ENCODE measurements at regions not wholly inside any gene's neighbourhood (a gene's known extent, or its start where the extent isn't known, plus 50 kb on each side); places are given as distances from the start of the nearest gene placed in this dataset.

DNA sequence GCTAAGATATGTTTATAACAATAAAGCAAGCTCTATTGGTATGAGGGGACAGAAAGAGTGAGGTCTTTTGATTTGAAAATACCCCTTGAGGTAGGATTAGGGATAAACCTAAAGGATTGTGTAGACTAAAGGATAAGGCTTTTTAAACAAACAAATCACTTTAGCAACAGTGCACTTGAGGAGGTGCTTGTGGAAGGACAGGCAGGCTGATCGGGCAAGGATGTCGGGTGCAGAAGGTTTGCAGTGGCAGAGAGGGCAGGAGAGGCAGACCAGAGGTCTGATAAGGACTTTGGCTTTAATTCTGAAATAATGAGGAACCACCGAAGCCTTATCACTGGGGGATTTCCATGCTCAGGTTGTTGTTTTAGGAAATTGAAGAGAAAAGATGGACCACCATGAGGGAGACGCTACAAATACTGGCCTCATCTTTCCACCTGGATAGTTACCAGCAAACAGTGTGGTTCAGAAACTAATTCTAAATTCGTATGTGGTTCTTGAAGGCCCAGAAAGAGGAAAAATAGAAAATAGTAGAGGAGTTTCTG is 119.5 kb upstream of the KLF6 start:
- DNase-seq: no peak
- Histone ChIP-seq H3K36me3 (no peaks in the 10 kb centered on the region), H3K4me3 (no peak overlapping the region), H3K27ac (replicated peaks) (no peak overlapping the region), H3K9me3 (replicated peaks) (peaks cover 12% of the 10 kb centered on the region), H3K27me3 (ENCODE audit: low read depth) (no peaks in the 10 kb centered on the region), H3K4me1 (peaks cover 18% of the 10 kb centered on the region)
- TF ChIP-seq, protein P1, sequence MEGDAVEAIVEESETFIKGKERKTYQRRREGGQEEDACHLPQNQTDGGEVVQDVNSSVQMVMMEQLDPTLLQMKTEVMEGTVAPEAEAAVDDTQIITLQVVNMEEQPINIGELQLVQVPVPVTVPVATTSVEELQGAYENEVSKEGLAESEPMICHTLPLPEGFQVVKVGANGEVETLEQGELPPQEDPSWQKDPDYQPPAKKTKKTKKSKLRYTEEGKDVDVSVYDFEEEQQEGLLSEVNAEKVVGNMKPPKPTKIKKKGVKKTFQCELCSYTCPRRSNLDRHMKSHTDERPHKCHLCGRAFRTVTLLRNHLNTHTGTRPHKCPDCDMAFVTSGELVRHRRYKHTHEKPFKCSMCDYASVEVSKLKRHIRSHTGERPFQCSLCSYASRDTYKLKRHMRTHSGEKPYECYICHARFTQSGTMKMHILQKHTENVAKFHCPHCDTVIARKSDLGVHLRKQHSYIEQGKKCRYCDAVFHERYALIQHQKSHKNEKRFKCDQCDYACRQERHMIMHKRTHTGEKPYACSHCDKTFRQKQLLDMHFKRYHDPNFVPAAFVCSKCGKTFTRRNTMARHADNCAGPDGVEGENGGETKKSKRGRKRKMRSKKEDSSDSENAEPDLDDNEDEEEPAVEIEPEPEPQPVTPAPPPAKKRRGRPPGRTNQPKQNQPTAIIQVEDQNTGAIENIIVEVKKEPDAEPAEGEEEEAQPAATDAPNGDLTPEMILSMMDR (IDR thresholded peaks at IDR 0.05; ENCODE audit: borderline replicate concordance): no peak
- intact Hi-C loops (cut with micrococcal nuclease): no loop called here

DNA sequence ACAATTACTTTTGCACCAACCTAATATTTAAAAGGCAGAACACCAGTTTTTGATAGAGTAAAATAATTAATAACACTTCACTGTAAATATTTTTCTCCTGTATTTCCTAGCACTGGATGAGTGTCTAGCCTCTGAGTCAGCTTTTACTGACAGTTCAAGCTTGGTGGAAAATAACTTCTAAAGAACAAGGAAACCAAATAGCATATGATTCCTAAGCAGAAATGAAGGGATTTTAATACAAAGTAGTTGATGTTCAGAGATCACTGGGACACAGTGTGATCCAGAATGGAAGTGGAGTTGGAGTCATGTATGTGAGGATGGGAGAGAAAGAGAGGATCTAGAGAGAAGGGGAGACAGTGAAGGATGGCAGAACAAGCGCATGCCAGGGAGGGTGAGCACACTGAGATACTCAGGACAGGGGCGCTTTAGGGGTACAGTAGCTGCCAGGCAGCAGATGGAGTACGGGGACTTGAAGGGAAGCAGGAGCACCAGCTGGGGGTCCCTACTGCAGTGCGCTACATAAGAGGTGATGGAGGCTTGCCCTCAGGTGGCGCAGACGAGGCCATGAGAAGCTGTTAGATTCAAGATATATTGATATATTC is 117.9 kb upstream of the KLF6 start:
- H3K4me1 ChIP-seq: peaks cover 18% of the 10 kb centered on the region
- no peaks in the 10 kb centered on the region for H3K27me3 ChIP-seq (ENCODE audit: low read depth)
- intact Hi-C loops (cut with micrococcal nuclease): no loop called here
- H3K27ac ChIP-seq (replicated peaks): peak overlapping the region; percentile 59
- DNase-seq: no peak
- H3K4me3 ChIP-seq: no peak overlapping the region
- no peaks in the 10 kb centered on the region for H3K36me3 ChIP-seq
- TF ChIP-seq, protein P1 (IDR thresholded peaks at IDR 0.05; ENCODE audit: borderline replicate concordance): no peak
- H3K9me3 ChIP-seq (replicated peaks): peaks cover 12% of the 10 kb centered on the region

DNA sequence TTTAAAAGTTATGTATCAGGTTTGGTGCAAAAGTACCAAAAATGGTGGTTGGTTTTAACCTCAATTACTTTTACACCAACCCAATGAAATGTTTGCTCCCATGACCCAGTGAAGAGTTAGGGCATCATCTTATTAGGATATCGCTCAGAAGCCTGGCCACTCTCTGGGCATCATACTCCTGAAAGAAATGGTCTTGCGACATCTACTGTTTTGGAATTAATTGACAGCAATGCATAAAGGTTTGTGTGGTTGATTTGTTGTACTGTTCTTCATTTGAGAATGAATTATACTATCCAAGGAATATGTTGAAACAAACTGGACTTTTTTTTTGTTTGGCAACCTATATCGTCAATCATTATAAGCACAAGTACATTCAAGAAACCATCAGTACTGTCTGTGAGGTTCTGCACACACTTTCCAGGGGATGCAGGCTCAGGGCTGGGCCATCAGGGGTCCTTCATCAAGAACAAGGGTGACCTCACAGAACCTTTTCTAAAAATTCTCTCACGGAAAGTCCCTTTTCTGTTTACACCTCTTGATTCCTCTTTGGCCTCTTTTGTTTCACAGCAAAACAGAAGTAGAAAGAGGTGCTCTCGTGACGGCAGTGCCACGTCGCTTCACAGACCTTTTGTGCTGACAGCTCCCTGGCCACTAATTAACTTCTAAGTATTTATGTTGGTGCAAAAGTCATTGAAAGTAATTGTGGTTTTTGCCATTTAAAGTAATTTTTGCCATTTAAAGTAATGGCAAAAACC is 117.2 kb upstream of the KLF6 start:
- TF ChIP-seq, protein P1 (IDR thresholded peaks at IDR 0.05; ENCODE audit: borderline replicate concordance): no peak
- Histone ChIP-seq H3K9me3 (replicated peaks) (peaks cover 12% of the 10 kb centered on the region), H3K27me3 (ENCODE audit: low read depth) (no peaks in the 10 kb centered on the region), H3K4me3 (no peak overlapping the region), H3K27ac (replicated peaks) (peak overlapping the region; percentile 59), H3K36me3 (no peaks in the 10 kb centered on the region), H3K4me1 (peaks cover 18% of the 10 kb centered on the region)
- DNase-seq: peak; percentile 40
- intact Hi-C loops (cut with micrococcal nuclease): no loop called here

DNA sequence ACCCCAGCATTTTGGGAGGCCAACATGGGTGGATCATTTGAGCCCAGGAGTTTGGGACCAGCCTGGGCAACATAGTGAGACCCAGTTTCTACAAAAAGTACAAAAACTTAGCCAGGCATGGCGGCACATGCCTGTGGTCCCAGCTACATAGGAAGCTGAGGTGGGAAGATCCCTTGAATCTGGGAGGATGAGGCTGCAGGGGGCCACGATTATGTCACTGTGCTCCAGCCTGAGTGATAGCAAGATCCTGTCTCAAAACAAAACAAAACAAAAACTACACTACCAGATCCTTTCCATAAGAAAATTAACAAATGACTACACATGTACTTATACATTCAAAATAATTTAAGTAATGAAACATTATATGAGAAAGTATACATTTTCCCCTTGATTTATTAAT is 116.4 kb upstream of the KLF6 start:
- TF ChIP-seq, protein P1 (IDR thresholded peaks at IDR 0.05; ENCODE audit: borderline replicate concordance): no peak
- intact Hi-C loops (cut with micrococcal nuclease): no loop called here
- peaks cover 18% of the 10 kb centered on the region for H3K4me1 ChIP-seq
- H3K27ac ChIP-seq (replicated peaks): no peak overlapping the region
- no peaks in the 10 kb centered on the region for H3K36me3 ChIP-seq
- no peaks in the 10 kb centered on the region for H3K27me3 ChIP-seq (ENCODE audit: low read depth)
- no peak for DNase-seq
- peaks cover 10% of the 10 kb centered on the region for H3K9me3 ChIP-seq (replicated peaks)
- no peak overlapping the region for H3K4me3 ChIP-seq

DNA sequence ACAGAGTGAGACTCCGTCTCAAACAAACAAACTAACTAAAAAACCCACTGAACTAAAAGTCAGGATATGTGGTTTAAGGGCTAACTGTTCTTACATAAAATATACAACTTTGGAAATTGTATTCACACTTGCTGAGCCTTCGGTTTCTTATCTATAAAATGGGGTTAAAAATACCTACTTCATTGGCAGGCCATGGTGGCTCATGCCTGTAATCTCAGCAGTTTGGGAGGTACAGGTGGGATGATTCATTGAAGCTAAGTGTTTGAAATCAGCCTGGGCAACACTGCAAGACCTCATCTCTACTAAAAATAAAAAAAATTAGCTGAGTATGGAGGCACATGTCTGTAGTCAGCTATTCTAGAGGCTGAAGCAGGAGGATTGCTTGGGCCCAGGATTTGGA is 115.4 kb upstream of the KLF6 start:
- no peaks in the 10 kb centered on the region for H3K36me3 ChIP-seq
- no peak for DNase-seq
- no peaks in the 10 kb centered on the region for H3K27me3 ChIP-seq (ENCODE audit: low read depth)
- TF ChIP-seq, protein P1 (IDR thresholded peaks at IDR 0.05; ENCODE audit: borderline replicate concordance): no peak
- H3K4me3 ChIP-seq: no peak overlapping the region
- peaks cover 20% of the 10 kb centered on the region for H3K4me1 ChIP-seq
- intact Hi-C loops (cut with micrococcal nuclease): no loop called here
- no peak overlapping the region for H3K27ac ChIP-seq (replicated peaks)
- H3K9me3 ChIP-seq (replicated peaks): no peaks in the 10 kb centered on the region

Data from left ventricle myocardium inferior (tissue), 1 donor.